Peyer's patch (tissue), 4 donors: ENCODE measurements at regions not wholly inside any gene's neighbourhood (a gene's known extent, or its start where the extent isn't known, plus 50 kb on each side); places are given as distances from the start of the nearest gene placed in this dataset.
"Not testable (repeated sequence)": the region's sequence is repeated elsewhere in the genome, so short reads cannot be mapped to it uniquely, and the experiment has no call there.

ENCODE experiments used
- DNase-seq, 3 donors: peaks; one replicate each; pipeline ENCODE4 v3.0.0-alpha.2; 2017 to 2019
- H3K27ac ChIP-seq, 4 donors: fragments of 200-600 bp; sonication (generic); one replicate each; pipeline ENCODE4 v1.5.1; 2016 to 2019
- H3K27me3 ChIP-seq, 2 donors: fragments of 200-600 bp; sonication (generic); one replicate each; pipeline ENCODE4 v1.5.1; 2019
- H3K36me3 ChIP-seq, 3 donors: fragments of 200-600 bp; sonication (generic); one replicate each; pipeline ENCODE4 v1.5.1; 2016 to 2019
- H3K4me1 ChIP-seq, 4 donors: fragments of 200-600 bp; sonication (generic); one replicate each; pipeline ENCODE4 v1.5.1; 2016 to 2019
- H3K4me3 ChIP-seq, 4 donors: fragments of 200-600 bp; sonication (generic); 1 replicate in 3 of 4; 2 replicates in 1 of 4; pipeline ENCODE4 v1.5.1; 2016 to 2019; ENCODE audit warnings: mild to moderate bottlenecking in 1 of 4
- H3K9me3 ChIP-seq, 4 donors: fragments of 200-600 bp; sonication (generic); one replicate each; pipeline ENCODE4 v1.5.1; 2016 to 2019; ENCODE audit warnings: mild to moderate bottlenecking in 1 of 4
- POLR2A ChIP-seq, 2 donors: fragments of 450-650 bp; IDR thresholded peaks; one replicate each; pipeline ENCODE4 v1.5.1; 2017; ENCODE audit warnings: antibody characterized with exemption in 2 of 2, mild to moderate bottlenecking in 2 of 2, moderate library complexity in 2 of 2
- TF ChIP-seq, protein P1 (sequence below), 6 experiments: fragments of 450-650 bp in 4 of 6; fragments of 200-600 bp in 2 of 6; sonication (generic) in 1 of 6; IDR thresholded peaks; one replicate each; pipeline ENCODE4 v1.5.1; 2017 to 2019; ENCODE audit warnings: antibody characterized with exemption in 6 of 6, mild to moderate bottlenecking in 3 of 6, moderate library complexity in 1 of 6

DNA sequence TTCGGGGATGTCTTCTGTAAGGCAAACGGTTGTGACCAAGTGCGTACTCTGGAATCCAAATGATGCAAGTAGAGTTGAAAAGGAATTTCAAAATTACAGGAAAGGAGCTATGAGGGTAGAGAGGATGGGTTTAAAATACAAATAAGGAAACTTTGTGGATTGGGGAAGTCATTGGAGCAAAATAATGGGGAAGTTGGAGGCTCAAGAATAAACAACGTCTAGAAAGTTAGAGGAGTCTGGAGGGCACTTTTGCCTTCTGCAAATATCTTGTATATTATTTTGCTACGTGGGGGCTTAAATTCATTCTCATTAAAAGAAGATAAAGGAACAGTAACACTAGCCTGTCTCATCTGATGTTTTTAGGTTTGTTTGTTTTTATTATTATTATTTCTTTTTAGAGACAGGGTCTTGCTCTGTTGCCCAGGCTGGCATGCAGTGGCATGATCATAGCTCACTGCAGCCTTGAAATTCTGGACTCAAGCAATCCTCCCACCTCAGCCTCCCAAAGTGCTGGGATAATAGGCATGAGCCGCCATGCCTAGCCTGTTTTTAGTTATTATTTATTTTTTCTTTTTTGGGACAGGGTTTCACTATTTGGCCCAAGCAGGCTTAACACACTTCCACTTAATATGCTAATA lies 55.0 kb upstream of the TNFAIP3 start:
- no peak overlapping the region for H3K4me3 ChIP-seq
- TF ChIP-seq, protein P1, sequence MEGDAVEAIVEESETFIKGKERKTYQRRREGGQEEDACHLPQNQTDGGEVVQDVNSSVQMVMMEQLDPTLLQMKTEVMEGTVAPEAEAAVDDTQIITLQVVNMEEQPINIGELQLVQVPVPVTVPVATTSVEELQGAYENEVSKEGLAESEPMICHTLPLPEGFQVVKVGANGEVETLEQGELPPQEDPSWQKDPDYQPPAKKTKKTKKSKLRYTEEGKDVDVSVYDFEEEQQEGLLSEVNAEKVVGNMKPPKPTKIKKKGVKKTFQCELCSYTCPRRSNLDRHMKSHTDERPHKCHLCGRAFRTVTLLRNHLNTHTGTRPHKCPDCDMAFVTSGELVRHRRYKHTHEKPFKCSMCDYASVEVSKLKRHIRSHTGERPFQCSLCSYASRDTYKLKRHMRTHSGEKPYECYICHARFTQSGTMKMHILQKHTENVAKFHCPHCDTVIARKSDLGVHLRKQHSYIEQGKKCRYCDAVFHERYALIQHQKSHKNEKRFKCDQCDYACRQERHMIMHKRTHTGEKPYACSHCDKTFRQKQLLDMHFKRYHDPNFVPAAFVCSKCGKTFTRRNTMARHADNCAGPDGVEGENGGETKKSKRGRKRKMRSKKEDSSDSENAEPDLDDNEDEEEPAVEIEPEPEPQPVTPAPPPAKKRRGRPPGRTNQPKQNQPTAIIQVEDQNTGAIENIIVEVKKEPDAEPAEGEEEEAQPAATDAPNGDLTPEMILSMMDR (IDR thresholded peaks at IDR 0.05) = no peak
- TF ChIP-seq POLR2A (IDR thresholded peaks at IDR 0.05) = no peak
- no peaks in the 10 kb centered on the region for H3K9me3 ChIP-seq
- no peak for DNase-seq
- no peaks in the 10 kb centered on the region for H3K27me3 ChIP-seq
- peaks cover 0 to 7% (median 2%) of the 10 kb centered on the region in 4 donors for H3K4me1 ChIP-seq
- H3K27ac ChIP-seq = peak overlapping the region; percentile 34 to 67 (median 55)
- no peaks in the 10 kb centered on the region for H3K36me3 ChIP-seq

DNA sequence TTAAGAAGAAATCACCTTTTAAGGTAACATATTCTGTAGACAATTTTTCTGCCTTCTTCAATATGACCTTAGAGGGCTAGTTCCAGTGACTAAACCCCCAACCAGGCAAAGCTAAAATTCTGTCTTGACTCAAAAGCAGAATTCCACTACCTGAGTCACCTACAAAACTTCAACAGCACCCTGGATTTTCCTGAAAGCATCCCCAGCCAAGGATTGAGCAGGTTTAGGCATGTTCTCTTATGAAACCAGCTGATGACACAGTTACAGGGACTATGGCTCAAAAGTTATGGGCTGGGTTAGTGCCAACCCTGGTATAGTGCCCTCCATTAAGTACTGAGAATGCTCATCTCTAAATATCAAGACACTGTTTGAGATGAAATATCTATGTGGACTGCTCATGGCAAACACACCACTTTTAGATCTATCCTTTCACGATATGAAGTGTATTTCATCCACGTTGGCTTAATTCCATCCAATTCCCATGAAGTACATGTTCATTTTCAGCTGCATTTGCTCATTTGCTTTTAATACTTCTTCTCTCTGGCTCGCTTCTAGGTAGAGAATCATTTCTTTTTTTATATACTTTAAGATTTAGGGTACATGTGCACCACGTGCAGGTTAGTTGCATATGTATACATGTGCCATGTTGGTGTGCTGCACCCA lies 53.6 kb upstream of the TNFAIP3 start:
- H3K9me3 ChIP-seq = no peaks in the 10 kb centered on the region
- no peaks in the 10 kb centered on the region for H3K36me3 ChIP-seq
- H3K27ac ChIP-seq = no peak overlapping the region
- TF ChIP-seq POLR2A (IDR thresholded peaks at IDR 0.05) = no peak
- TF ChIP-seq, protein P1 (IDR thresholded peaks at IDR 0.05) = no peak
- H3K4me1 ChIP-seq = peaks cover 0 to 7% (median 2%) of the 10 kb centered on the region in 4 donors
- DNase-seq = no peak
- H3K27me3 ChIP-seq = no peaks in the 10 kb centered on the region
- no peak overlapping the region for H3K4me3 ChIP-seq

DNA sequence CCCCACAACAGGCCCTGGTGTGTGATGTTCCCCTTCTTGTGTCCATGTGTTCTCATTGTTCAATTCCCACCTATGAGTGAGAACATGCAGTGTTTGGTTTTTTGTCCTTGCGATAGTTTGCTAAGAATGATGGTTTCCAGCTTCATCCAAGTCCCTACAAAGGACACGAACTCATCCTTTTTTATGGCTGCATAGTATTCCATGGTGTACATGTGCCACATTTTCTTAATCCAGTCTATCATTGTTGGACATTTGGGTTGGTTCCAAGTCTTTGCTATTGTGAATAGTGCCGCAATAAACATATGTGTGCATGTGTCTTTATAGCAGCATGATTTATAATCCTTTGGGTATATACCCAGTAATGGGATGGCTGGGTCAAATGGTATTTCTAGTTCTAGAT lies 53.0 kb upstream of the TNFAIP3 start:
- not testable (repeated sequence) for DNase-seq, H3K27me3 ChIP-seq, H3K27ac ChIP-seq, H3K9me3 ChIP-seq, H3K4me1 ChIP-seq, H3K4me3 ChIP-seq, H3K36me3 ChIP-seq

DNA sequence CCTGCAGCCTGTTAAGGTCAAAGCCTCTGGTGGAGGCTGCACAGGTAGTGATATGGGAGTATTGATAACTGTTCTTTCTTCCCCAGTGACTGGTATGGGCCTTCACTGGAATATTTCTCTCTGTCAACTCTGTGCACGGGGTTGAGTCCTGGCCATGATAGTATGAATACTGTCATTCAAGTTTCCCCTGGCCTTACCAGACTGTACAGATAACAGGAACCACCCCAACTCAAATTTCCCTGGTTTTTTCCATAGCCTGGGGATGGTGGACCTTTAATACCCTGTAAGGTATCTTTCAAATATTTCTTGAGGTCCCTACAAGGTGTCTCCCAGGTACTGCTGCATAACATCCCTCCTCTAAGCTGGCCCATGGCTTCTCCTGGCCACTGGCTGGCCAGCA lies 51.4 kb upstream of the TNFAIP3 start:
- TF ChIP-seq, protein P1 (IDR thresholded peaks at IDR 0.05) = no peak
- TF ChIP-seq POLR2A (IDR thresholded peaks at IDR 0.05) = no peak
- Histone ChIP-seq H3K4me1 (peaks cover 0 to 6% (median 2%) of the 10 kb centered on the region in 4 donors), H3K36me3 (no peaks in the 10 kb centered on the region), H3K9me3 (no peaks in the 10 kb centered on the region), H3K4me3 (no peak overlapping the region), H3K27me3 (no peaks in the 10 kb centered on the region), H3K27ac (no peak overlapping the region)
- no peak for DNase-seq

DNA sequence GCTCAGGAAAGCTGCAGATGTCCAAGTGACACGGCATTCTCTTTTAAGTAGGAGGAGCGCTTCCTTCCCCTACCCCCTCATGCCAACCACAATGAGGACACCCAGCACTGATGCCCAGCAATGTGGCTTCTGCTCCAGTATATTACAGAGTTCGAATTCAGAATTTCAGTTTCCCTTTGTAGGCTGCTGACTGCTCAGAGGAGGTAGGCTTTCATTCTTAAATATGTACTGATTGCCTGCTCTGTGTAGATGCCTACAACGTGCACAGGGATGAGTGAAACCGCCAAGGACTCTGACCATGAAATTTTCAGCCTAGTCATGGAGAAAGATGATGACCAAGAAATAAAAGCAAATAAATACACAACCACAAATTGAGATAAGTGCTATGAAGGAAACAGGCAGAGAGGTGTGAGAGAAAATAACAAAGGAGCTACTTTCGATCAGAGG lies 50.9 kb upstream of the TNFAIP3 start:
- H3K27me3 ChIP-seq = no peaks in the 10 kb centered on the region
- no peak for TF ChIP-seq POLR2A (IDR thresholded peaks at IDR 0.05)
- TF ChIP-seq, protein P1 (IDR thresholded peaks at IDR 0.05) = no peak
- H3K9me3 ChIP-seq = no peaks in the 10 kb centered on the region
- no peaks in the 10 kb centered on the region for H3K36me3 ChIP-seq
- H3K27ac ChIP-seq = no peak overlapping the region
- H3K4me1 ChIP-seq = peaks cover 0 to 1% (median under 1%) of the 10 kb centered on the region in 4 donors
- DNase-seq = no peak
- H3K4me3 ChIP-seq = no peak overlapping the region
